ENCODE measurements at regions not wholly inside any gene's neighbourhood (a gene's known extent, or its start where the extent isn't known, plus 50 kb on each side); places are given as distances from the start of the nearest gene placed in this dataset.

DNA sequence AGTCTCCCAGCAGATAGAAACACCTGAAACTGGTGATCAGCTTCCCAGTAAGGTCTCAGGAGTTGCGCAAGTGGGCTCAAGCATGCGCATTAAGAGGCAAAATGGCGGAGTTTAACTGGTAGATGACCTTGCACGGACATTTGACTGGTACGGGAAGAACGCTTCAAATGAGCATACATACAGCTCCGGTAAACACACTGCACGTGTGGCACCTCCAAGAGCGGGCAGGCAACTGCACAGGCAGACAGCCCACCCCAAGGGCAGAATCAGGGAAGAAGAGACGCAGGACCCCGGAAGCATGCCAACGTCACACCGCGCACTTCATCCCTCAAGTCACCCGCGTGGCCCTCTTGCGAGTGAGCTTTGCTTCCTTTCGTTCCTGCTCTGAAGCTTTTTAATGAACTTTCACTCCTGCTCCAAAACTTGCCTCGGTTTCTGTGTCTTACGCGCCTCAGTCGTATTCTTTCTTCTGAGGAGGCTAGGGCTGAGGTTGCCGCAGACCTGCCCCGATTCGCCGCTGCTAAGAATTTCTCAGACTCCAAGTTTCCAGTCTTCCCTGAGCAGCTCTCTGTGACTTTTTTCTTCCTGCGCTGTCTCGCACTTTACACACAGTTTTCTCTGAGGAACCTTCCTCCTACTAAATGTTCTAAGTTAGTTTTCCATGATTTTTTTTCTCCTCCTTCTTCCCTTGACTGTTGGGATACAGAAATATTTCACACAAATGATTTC, 180.7 kb upstream of the ZFP42 start:
- intact Hi-C loops (cut with micrococcal nuclease; ENCODE audit: unreplicated experiment): no loop called here
- H3K36me3 ChIP-seq (ENCODE audit: insufficient read depth, low read length, poor library complexity, severe bottlenecking): no peaks in the 10 kb centered on the region
- no peak for TF ChIP-seq EZH2 (IDR thresholded peaks at IDR 0.05; ENCODE audit: borderline replicate concordance, low read depth, low read length, poor library complexity, severe bottlenecking)
- TF ChIP-seq, protein P1, sequence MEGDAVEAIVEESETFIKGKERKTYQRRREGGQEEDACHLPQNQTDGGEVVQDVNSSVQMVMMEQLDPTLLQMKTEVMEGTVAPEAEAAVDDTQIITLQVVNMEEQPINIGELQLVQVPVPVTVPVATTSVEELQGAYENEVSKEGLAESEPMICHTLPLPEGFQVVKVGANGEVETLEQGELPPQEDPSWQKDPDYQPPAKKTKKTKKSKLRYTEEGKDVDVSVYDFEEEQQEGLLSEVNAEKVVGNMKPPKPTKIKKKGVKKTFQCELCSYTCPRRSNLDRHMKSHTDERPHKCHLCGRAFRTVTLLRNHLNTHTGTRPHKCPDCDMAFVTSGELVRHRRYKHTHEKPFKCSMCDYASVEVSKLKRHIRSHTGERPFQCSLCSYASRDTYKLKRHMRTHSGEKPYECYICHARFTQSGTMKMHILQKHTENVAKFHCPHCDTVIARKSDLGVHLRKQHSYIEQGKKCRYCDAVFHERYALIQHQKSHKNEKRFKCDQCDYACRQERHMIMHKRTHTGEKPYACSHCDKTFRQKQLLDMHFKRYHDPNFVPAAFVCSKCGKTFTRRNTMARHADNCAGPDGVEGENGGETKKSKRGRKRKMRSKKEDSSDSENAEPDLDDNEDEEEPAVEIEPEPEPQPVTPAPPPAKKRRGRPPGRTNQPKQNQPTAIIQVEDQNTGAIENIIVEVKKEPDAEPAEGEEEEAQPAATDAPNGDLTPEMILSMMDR (conservative IDR thresholded peaks at IDR 0.05; ENCODE audit: low read depth, low read length): no peak
- POLR2A ChIA-PET (ENCODE audit: low non-redundant PET): no interaction called here
- H3K27ac ChIP-seq (ENCODE audit: low read depth, low read length, poor library complexity, severe bottlenecking): no peak overlapping the region
- CTCF ChIA-PET: no interaction called here
- H3K27me3 ChIP-seq (replicated peaks; ENCODE audit: insufficient read depth, low read depth, low read length, poor library complexity): peaks cover 58% of the 10 kb centered on the region
- no peak for DNase-seq (ENCODE audit: low spot score)
- no TSS peak for BruUV-seq (replicated peaks)
- H3K4me1 ChIP-seq (ENCODE audit: insufficient read depth, low read length, poor library complexity, severe bottlenecking): no peaks in the 10 kb centered on the region
- no peaks in the 10 kb centered on the region for H3K9me3 ChIP-seq (ENCODE audit: low read depth, low read length, poor library complexity, severe bottlenecking)
- no peak overlapping the region for H3K4me3 ChIP-seq (ENCODE audit: low read depth, low read length, poor library complexity, severe bottlenecking)

DNA sequence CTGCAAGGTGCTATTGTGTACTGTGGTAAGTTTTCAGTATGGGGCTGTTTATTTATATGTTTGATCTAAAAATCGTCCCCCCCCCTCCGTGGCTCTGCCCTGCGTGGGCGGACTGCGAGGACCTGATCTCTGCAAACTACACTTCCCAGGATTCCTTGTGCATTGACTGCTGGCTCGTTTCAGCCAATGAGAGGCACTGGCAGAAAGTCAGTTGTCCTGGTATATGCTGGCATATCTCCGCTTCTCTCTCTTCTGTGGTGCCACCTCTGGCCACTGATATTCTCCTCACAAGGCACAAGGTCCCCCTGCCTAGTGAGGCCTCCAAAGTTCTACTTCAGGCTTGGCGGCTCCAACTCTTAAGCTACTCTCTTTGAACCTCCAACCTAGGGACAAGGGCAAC, 168.8 kb upstream of the ZFP42 start:
- no peaks in the 10 kb centered on the region for H3K4me1 ChIP-seq (ENCODE audit: insufficient read depth, low read length, poor library complexity, severe bottlenecking)
- H3K4me3 ChIP-seq (ENCODE audit: low read depth, low read length, poor library complexity, severe bottlenecking): no peak overlapping the region
- H3K27ac ChIP-seq (ENCODE audit: low read depth, low read length, poor library complexity, severe bottlenecking): no peak overlapping the region
- no TSS peak for BruUV-seq (replicated peaks)
- TF ChIP-seq EZH2 (IDR thresholded peaks at IDR 0.05; ENCODE audit: borderline replicate concordance, low read depth, low read length, poor library complexity, severe bottlenecking): no peak
- TF ChIP-seq, protein P1 (conservative IDR thresholded peaks at IDR 0.05; ENCODE audit: low read depth, low read length): no peak
- CTCF ChIA-PET: no interaction called here
- H3K9me3 ChIP-seq (ENCODE audit: low read depth, low read length, poor library complexity, severe bottlenecking): no peaks in the 10 kb centered on the region
- POLR2A ChIA-PET (ENCODE audit: low non-redundant PET): no interaction called here
- intact Hi-C loops (cut with micrococcal nuclease; ENCODE audit: unreplicated experiment): no loop called here
- peak; percentile 28 for DNase-seq (ENCODE audit: low spot score)
- no peaks in the 10 kb centered on the region for H3K36me3 ChIP-seq (ENCODE audit: insufficient read depth, low read length, poor library complexity, severe bottlenecking)
- peaks cover 38% of the 10 kb centered on the region for H3K27me3 ChIP-seq (replicated peaks; ENCODE audit: insufficient read depth, low read depth, low read length, poor library complexity)

DNA sequence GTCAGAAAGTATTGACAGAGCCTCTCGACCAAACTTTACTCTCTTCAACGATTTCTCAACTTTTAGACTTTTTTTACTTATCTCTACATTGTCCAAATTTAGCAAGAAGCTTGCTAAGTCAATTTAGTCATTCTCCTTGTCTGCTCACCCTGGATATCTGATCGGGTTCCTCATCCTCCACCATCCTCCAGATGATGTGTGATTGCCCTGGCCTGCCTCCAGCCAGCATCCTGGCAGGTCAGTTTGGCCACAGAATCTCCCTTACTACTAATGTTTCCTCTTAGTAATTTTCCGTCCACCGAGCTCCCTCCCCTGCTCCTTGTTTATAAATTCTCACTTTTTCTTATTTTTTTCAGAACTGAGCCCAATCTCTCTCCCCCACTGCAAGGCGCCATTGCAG, 167.9 kb upstream of the ZFP42 start:
- Histone ChIP-seq H3K27ac (ENCODE audit: low read depth, low read length, poor library complexity, severe bottlenecking) (no peak overlapping the region), H3K9me3 (ENCODE audit: low read depth, low read length, poor library complexity, severe bottlenecking) (peaks cover 4% of the 10 kb centered on the region), H3K27me3 (replicated peaks; ENCODE audit: insufficient read depth, low read depth, low read length, poor library complexity) (peaks cover 35% of the 10 kb centered on the region), H3K4me3 (ENCODE audit: low read depth, low read length, poor library complexity, severe bottlenecking) (no peak overlapping the region), H3K4me1 (ENCODE audit: insufficient read depth, low read length, poor library complexity, severe bottlenecking) (no peaks in the 10 kb centered on the region), H3K36me3 (ENCODE audit: insufficient read depth, low read length, poor library complexity, severe bottlenecking) (no peaks in the 10 kb centered on the region)
- TF ChIP-seq, protein P1 (conservative IDR thresholded peaks at IDR 0.05; ENCODE audit: low read depth, low read length): no peak
- no peak for TF ChIP-seq EZH2 (IDR thresholded peaks at IDR 0.05; ENCODE audit: borderline replicate concordance, low read depth, low read length, poor library complexity, severe bottlenecking)
- ChIA-PET CTCF (no interaction called here), POLR2A (ENCODE audit: low non-redundant PET) (no interaction called here)
- intact Hi-C loops (cut with micrococcal nuclease; ENCODE audit: unreplicated experiment): no loop called here
- no TSS peak for BruUV-seq (replicated peaks)
- DNase-seq (ENCODE audit: low spot score): no peak

Measured in A673 (cell line).